Mesothelial cell of epicardium (in vitro differentiated cells): ENCODE measurements at regions not wholly inside any gene's neighbourhood (a gene's known extent, or its start where the extent isn't known, plus 50 kb on each side); places are given as distances from the start of the nearest gene placed in this dataset.

Source experiments
- DNase-seq, 2 experiments: peaks; one replicate each; pipeline ENCODE4 v3.0.0; 2021; ENCODE audit warnings: low spot score in 2 of 2; ENCODE audit not compliant: unreplicated experiment in 2 of 2
- H3K27ac Mint-ChIP-seq: 2 replicates; pipeline ENCODE4 v1.8.0; 2021; ENCODE audit warnings: mixed read lengths
- H3K27me3 Mint-ChIP-seq: 2 replicates; pipeline ENCODE4 v1.8.0; 2021; ENCODE audit warnings: low read depth, mixed read lengths
- H3K36me3 Mint-ChIP-seq: 2 replicates; pipeline ENCODE4 v1.8.0; 2021; ENCODE audit warnings: mixed read lengths
- H3K4me1 Mint-ChIP-seq: 2 replicates; pipeline ENCODE4 v1.8.0; 2021; ENCODE audit warnings: mixed read lengths
- H3K4me3 Mint-ChIP-seq: 2 replicates; pipeline ENCODE4 v1.8.0; 2021; ENCODE audit warnings: mild to moderate bottlenecking, moderate library complexity, mixed read lengths
- H3K9me3 Mint-ChIP-seq: 2 replicates; pipeline ENCODE4 v1.8.0; 2021; ENCODE audit warnings: mixed read lengths
- CTCF ChIP-seq: fragments of 200-600 bp; sonication (generic); IDR thresholded peaks from one replicate; pipeline ENCODE4 v1.5.0; 2021; ENCODE audit warnings: antibody characterized with exemption; ENCODE audit not compliant: unreplicated experiment

GRCh38 chr2:220673151-220673874 is 898.8 kb downstream of the EPHA4 start:
- peaks cover 15% of the 10 kb centered on the region for H3K9me3 Mint-ChIP-seq
- H3K4me3 Mint-ChIP-seq, result no peak overlapping the region
- no peak for DNase-seq
- no peak for TF ChIP-seq CTCF
- no peaks in the 10 kb centered on the region for H3K36me3 Mint-ChIP-seq
- peaks cover 2% of the 10 kb centered on the region for H3K27me3 Mint-ChIP-seq
- H3K4me1 Mint-ChIP-seq, result no peaks in the 10 kb centered on the region
- H3K27ac Mint-ChIP-seq, result no peak overlapping the region

GRCh38 chr2:220674033-220674432 is 898.1 kb downstream of the EPHA4 start:
- no peak for DNase-seq
- peaks cover 2% of the 10 kb centered on the region for H3K27me3 Mint-ChIP-seq
- H3K4me1 Mint-ChIP-seq, result no peaks in the 10 kb centered on the region
- no peaks in the 10 kb centered on the region for H3K36me3 Mint-ChIP-seq
- no peak for TF ChIP-seq CTCF
- H3K9me3 Mint-ChIP-seq, result peaks cover 8% of the 10 kb centered on the region
- H3K4me3 Mint-ChIP-seq, result no peak overlapping the region
- no peak overlapping the region for H3K27ac Mint-ChIP-seq

GRCh38 chr2:220676695-220677094 is 895.4 kb downstream of the EPHA4 start:
- peaks cover 2% of the 10 kb centered on the region for H3K27me3 Mint-ChIP-seq
- no peak overlapping the region for H3K4me3 Mint-ChIP-seq
- H3K36me3 Mint-ChIP-seq, result no peaks in the 10 kb centered on the region
- no peaks in the 10 kb centered on the region for H3K4me1 Mint-ChIP-seq
- H3K27ac Mint-ChIP-seq, result no peak overlapping the region
- TF ChIP-seq CTCF, result no peak
- no peaks in the 10 kb centered on the region for H3K9me3 Mint-ChIP-seq
- no peak for DNase-seq

GRCh38 chr2:220678943-220679342 is 893.2 kb downstream of the EPHA4 start:
- Mint-ChIP-seq H3K4me1 (no peaks in the 10 kb centered on the region), H3K9me3 (no peaks in the 10 kb centered on the region), H3K4me3 (no peak overlapping the region), H3K36me3 (no peaks in the 10 kb centered on the region), H3K27ac (no peak overlapping the region), H3K27me3 (peaks cover 5% of the 10 kb centered on the region)
- no peak for DNase-seq
- TF ChIP-seq CTCF, result no peak

- H3K27me3 Mint-ChIP-seq, result peaks cover 30% of the 10 kb centered on the region
- H3K4me1 Mint-ChIP-seq, result peaks cover 2% of the 10 kb centered on the region
- no peak overlapping the region for H3K27ac Mint-ChIP-seq
- TF ChIP-seq CTCF, result no peak
- DNase-seq, result no peak
- H3K4me3 Mint-ChIP-seq, result no peak overlapping the region
- no peaks in the 10 kb centered on the region for H3K9me3 Mint-ChIP-seq
- H3K36me3 Mint-ChIP-seq, result no peaks in the 10 kb centered on the region
Measured at GRCh38 chr2:220682616-220683015, 889.5 kb downstream of the EPHA4 start.
